ENCODE measurements at regions not wholly inside any gene's neighbourhood (a gene's known extent, or its start where the extent isn't known, plus 50 kb on each side); places are given as distances from the start of the nearest gene placed in this dataset.

GRCh38 chr12:92010853-92011701 is 134.6 kb downstream of the BTG1 start:
- Histone ChIP-seq H3F3A (ENCODE audit: insufficient read depth) (no peaks in the 10 kb centered on the region), H3K4me2 (ENCODE audit: low read depth, low read length, poor library complexity, severe bottlenecking) (no peak overlapping the region), H3K9me2 (replicated peaks; ENCODE audit: insufficient read depth, low read length) (no peaks in the 10 kb centered on the region), H3K79me2 (ENCODE audit: insufficient read depth, low read length) (no peaks in the 10 kb centered on the region), H3K9me3 (ENCODE audit: insufficient read depth, low read length) (no peaks in the 10 kb centered on the region), H3K9ac (ENCODE audit: low read length) (no peak overlapping the region), H3K27ac (ENCODE audit: low read depth, low read length) (no peak overlapping the region), H3K27me3 (ENCODE audit: low read length) (no peaks in the 10 kb centered on the region), H2AFZ (ENCODE audit: low read depth, low read length, severe bottlenecking) (no peak overlapping the region), H3K36me3 (ENCODE audit: low read length) (no peaks in the 10 kb centered on the region), H3K4me3 (ENCODE audit: insufficient read depth, low read length, poor library complexity, severe bottlenecking) (no peak overlapping the region), H4K20me1 (ENCODE audit: low read depth, low read length) (no peaks in the 10 kb centered on the region)
- TF ChIP-seq CTCF (IDR thresholded peaks at IDR 0.05; ENCODE audit: insufficient read depth, low read length, poor library complexity, severe bottlenecking) (no peak), EZH2phosphoT487 (conservative IDR thresholded peaks at IDR 0.05; ENCODE audit: low read length) (no peak)

GRCh38 chr12:92010368-92010767 is 135.3 kb downstream of the BTG1 start:
- Histone ChIP-seq H3K4me2 (ENCODE audit: low read depth, low read length, poor library complexity, severe bottlenecking) (no peak overlapping the region), H3K27ac (ENCODE audit: low read depth, low read length) (no peak overlapping the region), H4K20me1 (ENCODE audit: low read depth, low read length) (no peaks in the 10 kb centered on the region), H3K79me2 (ENCODE audit: insufficient read depth, low read length) (no peaks in the 10 kb centered on the region), H3K4me3 (ENCODE audit: insufficient read depth, low read length, poor library complexity, severe bottlenecking) (no peak overlapping the region), H3K9ac (ENCODE audit: low read length) (no peak overlapping the region), H3K36me3 (ENCODE audit: low read length) (no peaks in the 10 kb centered on the region), H3K9me3 (ENCODE audit: insufficient read depth, low read length) (no peaks in the 10 kb centered on the region), H2AFZ (ENCODE audit: low read depth, low read length, severe bottlenecking) (no peak overlapping the region), H3K9me2 (replicated peaks; ENCODE audit: insufficient read depth, low read length) (no peaks in the 10 kb centered on the region), H3F3A (ENCODE audit: insufficient read depth) (no peaks in the 10 kb centered on the region), H3K27me3 (ENCODE audit: low read length) (no peaks in the 10 kb centered on the region)
- TF ChIP-seq CTCF (IDR thresholded peaks at IDR 0.05; ENCODE audit: insufficient read depth, low read length, poor library complexity, severe bottlenecking) (no peak), EZH2phosphoT487 (conservative IDR thresholded peaks at IDR 0.05; ENCODE audit: low read length) (no peak)

GRCh38 chr12:92008345-92008744 is 137.3 kb downstream of the BTG1 start:
- TF ChIP-seq CTCF (IDR thresholded peaks at IDR 0.05; ENCODE audit: insufficient read depth, low read length, poor library complexity, severe bottlenecking) (no peak), EZH2phosphoT487 (conservative IDR thresholded peaks at IDR 0.05; ENCODE audit: low read length) (no peak)
- Histone ChIP-seq H4K20me1 (ENCODE audit: low read depth, low read length) (no peaks in the 10 kb centered on the region), H3K4me3 (ENCODE audit: insufficient read depth, low read length, poor library complexity, severe bottlenecking) (no peak overlapping the region), H2AFZ (ENCODE audit: low read depth, low read length, severe bottlenecking) (no peak overlapping the region), H3K9ac (ENCODE audit: low read length) (no peak overlapping the region), H3K27ac (ENCODE audit: low read depth, low read length) (no peak overlapping the region), H3K27me3 (ENCODE audit: low read length) (no peaks in the 10 kb centered on the region), H3K4me2 (ENCODE audit: low read depth, low read length, poor library complexity, severe bottlenecking) (no peak overlapping the region), H3F3A (ENCODE audit: insufficient read depth) (no peaks in the 10 kb centered on the region), H3K36me3 (ENCODE audit: low read length) (no peaks in the 10 kb centered on the region), H3K9me2 (replicated peaks; ENCODE audit: insufficient read depth, low read length) (no peaks in the 10 kb centered on the region), H3K9me3 (ENCODE audit: insufficient read depth, low read length) (no peaks in the 10 kb centered on the region), H3K79me2 (ENCODE audit: insufficient read depth, low read length) (no peaks in the 10 kb centered on the region)

All from SU-DHL-6 (cell line).